KMS-11 (cell line): ENCODE measurements at regions not wholly inside any gene's neighbourhood (a gene's known extent, or its start where the extent isn't known, plus 50 kb on each side); places are given as distances from the start of the nearest gene placed in this dataset.

Experiments
- H2AFZ ChIP-seq: fragments of 200-600 bp; sonication (generic); 2 replicates; pipeline ENCODE4 v1.6.1; 2016; ENCODE audit warnings: antibody characterized with exemption, mixed run types, low read depth
- H3K27ac ChIP-seq: fragments of 200-600 bp; sonication (generic); 2 replicates; pipeline ENCODE4 v1.6.1; 2016; ENCODE audit warnings: mild to moderate bottlenecking, mixed run types
- H3K27me3 ChIP-seq: fragments of 200-600 bp; sonication (generic); 2 replicates; pipeline ENCODE4 v1.6.1; 2017; ENCODE audit warnings: mild to moderate bottlenecking, low read depth, mixed run types, moderate library complexity; ENCODE audit not compliant: insufficient read depth
- H3K36me3 ChIP-seq: fragments of 200-600 bp; sonication (generic); 2 replicates; pipeline ENCODE4 v1.6.1; 2017; ENCODE audit warnings: mild to moderate bottlenecking, mixed run types; ENCODE audit not compliant: insufficient read depth
- H3K4me1 ChIP-seq: fragments of 200-600 bp; sonication (generic); 2 replicates; pipeline ENCODE4 v1.6.1; 2016; ENCODE audit warnings: mild to moderate bottlenecking, low read depth, mixed run types; ENCODE audit not compliant: poor library complexity, severe bottlenecking
- H3K4me2 ChIP-seq: fragments of 200-600 bp; sonication (generic); 2 replicates; pipeline ENCODE4 v1.7.0; 2016; ENCODE audit warnings: mild to moderate bottlenecking, mixed run types
- H3K4me3 ChIP-seq: fragments of 200-600 bp; sonication (generic); IDR thresholded peaks from 2 replicates; pipeline ENCODE4 v1.6.1; 2017; ENCODE audit warnings: low read depth, low read length, mixed read lengths; ENCODE audit not compliant: insufficient read depth
- H3K79me2 ChIP-seq: fragments of 200-600 bp; sonication (generic); 2 replicates; pipeline ENCODE4 v1.6.1; 2016; ENCODE audit warnings: low read depth, mixed run types; ENCODE audit not compliant: insufficient read depth
- H3K9ac ChIP-seq: fragments of 200-600 bp; sonication (generic); 2 replicates; pipeline ENCODE4 v1.6.1; 2016; ENCODE audit warnings: mild to moderate bottlenecking, mixed run types
- H4K20me1 ChIP-seq: fragments of 200-600 bp; sonication (generic); 2 replicates; pipeline ENCODE4 v1.6.1; 2016; ENCODE audit warnings: mild to moderate bottlenecking, mixed run types; ENCODE audit not compliant: insufficient read depth
- TF ChIP-seq, protein P1 (sequence below): fragments of 200-600 bp; sonication (generic); conservative IDR thresholded peaks from 2 replicates; pipeline ENCODE4 v1.6.1; 2017; ENCODE audit warnings: low read depth, mild to moderate bottlenecking, antibody characterized with exemption, low read length, moderate library complexity, mixed read lengths

DNA sequence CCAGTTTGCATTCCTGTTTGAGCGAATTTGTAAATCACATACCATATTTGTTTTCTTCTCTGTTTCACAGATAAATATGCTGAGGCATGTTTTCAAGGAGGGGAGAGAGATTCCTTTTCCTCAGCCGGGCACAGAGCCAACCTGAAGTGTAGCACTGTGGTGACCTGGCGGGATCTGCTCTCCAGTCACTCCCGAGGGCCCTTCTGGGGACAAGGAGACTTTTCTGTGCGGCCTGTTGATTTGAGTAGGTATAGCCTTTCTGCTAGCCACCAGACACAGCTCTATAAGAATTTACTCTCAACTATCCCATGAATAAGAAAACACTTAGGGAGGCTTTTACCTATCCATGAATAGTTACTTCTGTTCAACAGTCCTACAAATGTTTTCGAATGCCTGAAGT, 63.5 kb upstream of the FDX1 start:
- Histone ChIP-seq H3K4me2 (no peak overlapping the region), H2AFZ (no peak overlapping the region), H3K36me3 (no peaks in the 10 kb centered on the region), H3K9ac (no peak overlapping the region), H4K20me1 (no peaks in the 10 kb centered on the region), H3K79me2 (no peaks in the 10 kb centered on the region), H3K27ac (no peak overlapping the region), H3K27me3 (no peaks in the 10 kb centered on the region), H3K4me3 (no peak overlapping the region), H3K4me1 (no peaks in the 10 kb centered on the region)
- TF ChIP-seq, protein P1, sequence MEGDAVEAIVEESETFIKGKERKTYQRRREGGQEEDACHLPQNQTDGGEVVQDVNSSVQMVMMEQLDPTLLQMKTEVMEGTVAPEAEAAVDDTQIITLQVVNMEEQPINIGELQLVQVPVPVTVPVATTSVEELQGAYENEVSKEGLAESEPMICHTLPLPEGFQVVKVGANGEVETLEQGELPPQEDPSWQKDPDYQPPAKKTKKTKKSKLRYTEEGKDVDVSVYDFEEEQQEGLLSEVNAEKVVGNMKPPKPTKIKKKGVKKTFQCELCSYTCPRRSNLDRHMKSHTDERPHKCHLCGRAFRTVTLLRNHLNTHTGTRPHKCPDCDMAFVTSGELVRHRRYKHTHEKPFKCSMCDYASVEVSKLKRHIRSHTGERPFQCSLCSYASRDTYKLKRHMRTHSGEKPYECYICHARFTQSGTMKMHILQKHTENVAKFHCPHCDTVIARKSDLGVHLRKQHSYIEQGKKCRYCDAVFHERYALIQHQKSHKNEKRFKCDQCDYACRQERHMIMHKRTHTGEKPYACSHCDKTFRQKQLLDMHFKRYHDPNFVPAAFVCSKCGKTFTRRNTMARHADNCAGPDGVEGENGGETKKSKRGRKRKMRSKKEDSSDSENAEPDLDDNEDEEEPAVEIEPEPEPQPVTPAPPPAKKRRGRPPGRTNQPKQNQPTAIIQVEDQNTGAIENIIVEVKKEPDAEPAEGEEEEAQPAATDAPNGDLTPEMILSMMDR = no peak

GRCh38 chr11:110367571-110367970, 62.2 kb upstream of the FDX1 start:
- no peaks in the 10 kb centered on the region for H3K79me2 ChIP-seq
- no peaks in the 10 kb centered on the region for H3K4me1 ChIP-seq
- H3K4me2 ChIP-seq = no peak overlapping the region
- no peak overlapping the region for H3K27ac ChIP-seq
- no peak overlapping the region for H2AFZ ChIP-seq
- no peak overlapping the region for H3K4me3 ChIP-seq
- no peaks in the 10 kb centered on the region for H4K20me1 ChIP-seq
- no peak overlapping the region for H3K9ac ChIP-seq
- no peaks in the 10 kb centered on the region for H3K36me3 ChIP-seq
- TF ChIP-seq, protein P1 = no peak
- H3K27me3 ChIP-seq = no peaks in the 10 kb centered on the region

DNA sequence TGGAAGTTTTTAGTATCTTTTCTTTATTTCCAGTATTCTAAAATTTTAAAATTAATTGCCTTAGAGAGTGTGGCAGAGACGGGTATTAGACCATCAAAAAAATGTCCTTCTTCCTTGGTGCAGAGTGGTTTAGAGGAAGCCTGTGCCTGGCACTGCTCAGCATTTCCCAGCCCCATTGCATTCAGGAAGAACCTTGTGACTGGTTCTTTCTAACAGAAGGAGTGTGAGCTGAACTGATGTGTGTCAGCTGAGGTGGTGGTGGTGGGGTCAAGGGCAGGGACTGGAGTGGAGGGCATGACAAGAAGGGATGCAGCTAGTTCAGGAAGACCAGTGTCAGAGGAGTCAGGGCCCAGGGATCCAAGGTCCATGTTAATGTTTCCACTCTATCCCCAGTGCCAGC, 58.7 kb upstream of the FDX1 start:
- Histone ChIP-seq H4K20me1 (no peaks in the 10 kb centered on the region), H3K4me2 (no peak overlapping the region), H3K4me3 (no peak overlapping the region), H3K27ac (no peak overlapping the region), H3K79me2 (no peaks in the 10 kb centered on the region), H3K4me1 (no peaks in the 10 kb centered on the region), H3K9ac (no peak overlapping the region), H2AFZ (no peak overlapping the region), H3K36me3 (no peaks in the 10 kb centered on the region), H3K27me3 (no peaks in the 10 kb centered on the region)
- TF ChIP-seq, protein P1 = no peak

DNA sequence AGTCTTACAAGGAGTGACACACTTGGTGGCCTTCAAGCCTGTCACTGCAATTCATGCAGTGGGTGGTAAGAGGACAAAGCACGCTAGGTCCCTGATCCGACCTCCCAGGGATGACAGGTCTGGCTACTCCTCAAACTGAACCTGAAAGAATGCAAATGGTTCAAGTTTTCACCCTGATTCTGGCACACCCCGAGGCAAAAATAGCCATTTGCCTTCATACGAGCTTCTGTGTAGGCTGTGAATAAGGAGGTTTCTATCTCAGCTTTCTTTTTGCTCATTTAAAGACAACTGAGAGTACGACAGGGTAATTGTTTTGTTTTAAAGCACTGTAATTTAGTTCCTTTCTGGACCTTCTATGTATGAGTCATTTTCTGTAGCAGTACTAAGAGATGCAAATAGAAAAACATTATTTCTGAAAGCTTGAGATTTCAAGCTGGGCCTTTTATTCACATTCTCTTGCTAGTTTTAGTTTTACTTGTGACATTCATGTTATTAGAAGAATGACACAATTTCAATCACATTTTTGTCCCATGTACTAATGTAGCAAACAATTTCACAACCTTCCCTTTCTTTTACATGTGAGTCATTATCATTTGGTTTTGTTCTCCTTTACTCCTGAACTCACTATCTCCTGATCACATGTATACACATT, 56.6 kb upstream of the FDX1 start:
- Histone ChIP-seq H3K9ac (no peak overlapping the region), H3K4me3 (no peak overlapping the region), H3K27me3 (no peaks in the 10 kb centered on the region), H3K36me3 (no peaks in the 10 kb centered on the region), H3K79me2 (no peaks in the 10 kb centered on the region), H3K4me1 (no peaks in the 10 kb centered on the region), H4K20me1 (no peaks in the 10 kb centered on the region), H2AFZ (no peak overlapping the region), H3K27ac (no peak overlapping the region), H3K4me2 (no peak overlapping the region)
- TF ChIP-seq, protein P1 = no peak
